Fibroblast of skin of right biceps (primary cell): ENCODE measurements at regions not wholly inside any gene's neighbourhood (a gene's known extent, or its start where the extent isn't known, plus 50 kb on each side); places are given as distances from the start of the nearest gene placed in this dataset.

ENCODE experiments used
- DNase-seq: peaks from one replicate; pipeline ENCODE4 v3.0.0-alpha.2; 2013

DNA sequence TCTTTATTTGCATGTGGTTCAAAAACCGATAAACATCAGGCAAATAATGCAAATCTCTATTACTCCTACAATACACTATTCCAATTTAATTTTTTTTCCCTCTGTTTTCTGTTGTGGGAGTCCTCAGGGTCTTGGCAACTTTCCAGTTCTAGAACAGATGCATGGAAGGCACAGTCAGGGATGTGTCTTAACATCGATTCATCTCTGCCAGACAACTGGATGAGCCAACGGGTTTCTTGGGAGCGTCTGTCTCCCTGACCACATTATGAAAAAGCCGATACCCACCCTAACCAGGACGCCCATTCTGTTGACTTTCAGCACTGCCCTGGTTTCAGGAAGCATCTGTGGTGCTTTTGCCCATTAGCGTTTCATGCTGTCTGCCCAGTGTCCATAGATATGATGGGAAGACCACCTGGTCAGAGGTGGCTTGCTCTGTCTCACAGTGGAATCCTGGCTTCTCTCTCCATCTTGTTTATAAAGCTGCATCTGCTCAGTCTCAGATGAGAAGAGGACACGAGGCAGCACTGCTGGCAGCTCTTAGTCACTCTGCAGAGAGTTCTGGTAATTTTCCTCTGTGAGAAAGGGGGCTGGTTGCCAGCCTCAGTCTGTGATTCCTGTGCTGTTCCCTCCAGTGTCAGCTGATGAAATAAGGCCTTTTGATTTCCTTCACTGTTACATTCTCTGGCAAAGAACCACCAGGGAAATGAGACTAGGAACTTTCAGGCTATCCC, 57.9 kb upstream of the KCNE4 start:
- peak; percentile 98 for DNase-seq

GRCh38 chr2:222998459-222998858, 53.5 kb upstream of the KCNE4 start:
- DNase-seq: no peak

DNA sequence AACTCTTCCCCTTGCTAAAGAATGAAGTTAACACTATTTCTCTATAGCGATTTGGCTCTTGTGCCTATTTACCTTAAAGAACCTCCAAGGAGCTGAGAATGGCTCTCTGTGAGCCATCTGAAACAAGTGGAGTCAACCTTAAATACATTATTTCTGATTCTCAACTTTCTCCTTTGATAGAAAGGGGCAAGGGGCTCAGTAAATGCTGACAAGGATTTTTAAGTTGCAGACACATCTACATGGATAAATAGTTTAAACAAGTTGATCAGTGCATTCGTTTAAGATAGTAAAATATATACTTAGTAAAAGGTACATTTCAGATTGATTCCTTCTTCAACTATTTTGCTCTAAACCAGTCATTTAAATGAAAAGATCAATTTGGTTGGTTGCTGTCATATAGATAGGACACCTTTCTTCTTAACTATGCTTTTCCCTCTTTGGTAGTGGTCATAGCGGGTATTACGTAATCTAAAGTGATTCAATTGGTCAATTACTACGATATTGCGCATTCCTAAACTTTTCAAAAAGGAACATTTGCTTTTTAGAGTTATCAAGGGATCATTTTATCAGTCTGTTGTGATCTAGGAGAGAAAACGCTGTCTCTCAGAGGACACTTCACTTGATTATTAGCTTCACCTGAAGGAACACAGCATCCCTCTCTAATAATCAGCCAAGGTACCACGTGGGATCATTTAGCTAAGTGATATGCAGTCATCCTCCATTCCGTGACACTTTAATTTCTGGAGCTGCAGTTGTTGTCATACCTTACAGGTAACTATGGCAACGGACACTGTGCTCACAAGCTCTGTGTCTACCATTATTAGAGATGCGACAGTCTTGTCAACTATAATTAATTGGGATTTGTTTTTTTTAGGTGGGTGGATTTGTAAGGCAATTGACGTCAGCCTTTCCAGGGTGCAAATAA, 50.9 kb upstream of the KCNE4 start:
- no peak for DNase-seq

DNA sequence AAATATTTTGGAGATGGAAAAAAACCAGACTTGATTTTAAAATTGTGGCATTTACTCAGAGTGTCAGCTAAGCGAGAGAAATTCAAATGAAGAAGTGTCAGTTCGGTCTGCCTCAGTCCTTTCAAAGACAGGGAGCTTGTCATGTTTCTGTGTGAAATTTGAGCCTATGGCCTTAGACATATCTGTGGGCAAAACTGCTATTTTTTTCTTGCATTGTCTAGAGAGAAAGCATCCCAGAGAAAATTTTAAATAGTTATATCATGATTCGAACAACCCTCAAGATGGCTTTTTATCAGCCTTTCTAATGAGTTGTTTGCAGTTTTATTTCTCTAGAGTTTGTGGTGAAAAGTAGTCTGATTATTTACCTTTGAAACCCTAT, 50.2 kb upstream of the KCNE4 start:
- DNase-seq: peak; percentile 69
